ENCODE measurements at regions not wholly inside any gene's neighbourhood (a gene's known extent, or its start where the extent isn't known, plus 50 kb on each side); places are given as distances from the start of the nearest gene placed in this dataset.
A peak's percentile ranks its signal among the peaks of the same experiment; 100 is the strongest.

DNA sequence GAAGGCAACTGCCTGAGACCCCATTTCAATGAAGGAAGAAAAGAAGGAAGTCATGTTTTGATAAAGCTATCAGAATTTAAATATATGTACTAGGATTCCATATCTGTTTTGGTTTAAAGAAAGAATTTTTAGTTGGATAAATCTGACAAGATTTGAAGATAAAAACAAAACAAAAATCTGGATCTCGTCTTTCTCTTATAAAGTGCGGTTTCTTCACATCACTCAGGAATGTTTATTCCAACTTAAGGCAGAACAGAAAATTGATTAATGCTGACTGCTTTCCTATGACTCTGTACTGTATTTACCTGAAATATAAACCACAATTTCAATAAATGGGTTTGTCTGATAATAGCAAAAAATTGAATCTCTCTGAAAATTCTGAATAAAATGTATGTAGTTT, 439.7 kb downstream of the RFPL4B start:
- peaks cover 11% of the 10 kb centered on the region for H3K36me3 Mint-ChIP-seq (ENCODE audit: unreplicated experiment)
- peaks cover 32% of the 10 kb centered on the region for H3K4me1 Mint-ChIP-seq (ENCODE audit: unreplicated experiment)
- H3K4me3 Mint-ChIP-seq (ENCODE audit: unreplicated experiment) = no peak overlapping the region
- H3K27me3 Mint-ChIP-seq (ENCODE audit: unreplicated experiment) = no peaks in the 10 kb centered on the region
- peak overlapping the region; percentile 62 for H3K27ac Mint-ChIP-seq (ENCODE audit: unreplicated experiment)
- no peak for DNase-seq (ENCODE audit: extremely low spot score, unreplicated experiment)
- TF ChIP-seq, protein P1, sequence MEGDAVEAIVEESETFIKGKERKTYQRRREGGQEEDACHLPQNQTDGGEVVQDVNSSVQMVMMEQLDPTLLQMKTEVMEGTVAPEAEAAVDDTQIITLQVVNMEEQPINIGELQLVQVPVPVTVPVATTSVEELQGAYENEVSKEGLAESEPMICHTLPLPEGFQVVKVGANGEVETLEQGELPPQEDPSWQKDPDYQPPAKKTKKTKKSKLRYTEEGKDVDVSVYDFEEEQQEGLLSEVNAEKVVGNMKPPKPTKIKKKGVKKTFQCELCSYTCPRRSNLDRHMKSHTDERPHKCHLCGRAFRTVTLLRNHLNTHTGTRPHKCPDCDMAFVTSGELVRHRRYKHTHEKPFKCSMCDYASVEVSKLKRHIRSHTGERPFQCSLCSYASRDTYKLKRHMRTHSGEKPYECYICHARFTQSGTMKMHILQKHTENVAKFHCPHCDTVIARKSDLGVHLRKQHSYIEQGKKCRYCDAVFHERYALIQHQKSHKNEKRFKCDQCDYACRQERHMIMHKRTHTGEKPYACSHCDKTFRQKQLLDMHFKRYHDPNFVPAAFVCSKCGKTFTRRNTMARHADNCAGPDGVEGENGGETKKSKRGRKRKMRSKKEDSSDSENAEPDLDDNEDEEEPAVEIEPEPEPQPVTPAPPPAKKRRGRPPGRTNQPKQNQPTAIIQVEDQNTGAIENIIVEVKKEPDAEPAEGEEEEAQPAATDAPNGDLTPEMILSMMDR (IDR thresholded peaks at IDR 0.05) = no peak
- H3K9me3 Mint-ChIP-seq (ENCODE audit: unreplicated experiment) = peaks cover 19% of the 10 kb centered on the region

DNA sequence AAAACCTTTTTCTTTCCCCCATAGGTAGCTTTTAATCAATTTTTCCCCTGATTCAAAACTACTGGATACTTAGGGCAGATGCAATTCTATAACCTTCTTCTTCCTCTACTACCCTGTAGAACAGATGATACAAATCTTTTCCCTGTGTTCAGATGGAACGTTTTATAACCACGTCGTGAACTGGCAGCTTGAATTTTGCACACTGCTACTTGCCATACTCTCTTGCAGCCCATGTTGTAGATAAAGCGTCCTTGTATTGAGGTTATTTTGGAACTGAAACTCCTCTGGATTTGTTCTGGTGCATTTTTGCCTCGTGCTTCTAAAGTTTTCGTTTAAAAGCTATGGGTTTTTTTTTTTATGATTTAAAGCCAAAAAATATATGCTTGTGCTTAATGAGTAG, 440.2 kb downstream of the RFPL4B start:
- no peak overlapping the region for H3K4me3 Mint-ChIP-seq (ENCODE audit: unreplicated experiment)
- H3K27me3 Mint-ChIP-seq (ENCODE audit: unreplicated experiment) = no peaks in the 10 kb centered on the region
- peaks cover 11% of the 10 kb centered on the region for H3K36me3 Mint-ChIP-seq (ENCODE audit: unreplicated experiment)
- peaks cover 32% of the 10 kb centered on the region for H3K4me1 Mint-ChIP-seq (ENCODE audit: unreplicated experiment)
- H3K27ac Mint-ChIP-seq (ENCODE audit: unreplicated experiment) = peak overlapping the region; percentile 62
- TF ChIP-seq, protein P1 (IDR thresholded peaks at IDR 0.05) = no peak
- peaks cover 20% of the 10 kb centered on the region for H3K9me3 Mint-ChIP-seq (ENCODE audit: unreplicated experiment)
- DNase-seq (ENCODE audit: extremely low spot score, unreplicated experiment) = no peak

DNA sequence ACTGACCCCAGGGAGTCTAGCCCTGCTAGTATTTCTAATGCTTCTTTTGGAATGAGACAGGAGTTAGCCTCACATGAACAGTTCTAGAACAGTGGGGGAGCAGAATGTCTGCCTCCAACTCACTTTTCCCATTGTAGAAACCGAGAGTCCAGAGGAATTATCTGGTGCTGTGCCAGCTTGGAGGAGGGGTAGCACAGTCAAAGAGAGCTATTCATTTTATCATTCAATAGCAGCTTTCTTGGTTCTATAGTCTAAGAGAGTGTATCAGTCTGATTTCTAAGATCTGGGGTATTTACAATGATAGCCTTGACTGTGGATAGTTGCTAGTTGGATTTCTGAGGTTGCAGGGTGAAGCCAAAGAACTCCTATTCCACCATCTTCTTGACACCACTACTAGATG, 448.2 kb downstream of the RFPL4B start:
- H3K27me3 Mint-ChIP-seq (ENCODE audit: unreplicated experiment) = no peaks in the 10 kb centered on the region
- H3K4me3 Mint-ChIP-seq (ENCODE audit: unreplicated experiment) = no peak overlapping the region
- peaks cover 9% of the 10 kb centered on the region for H3K36me3 Mint-ChIP-seq (ENCODE audit: unreplicated experiment)
- no peak overlapping the region for H3K27ac Mint-ChIP-seq (ENCODE audit: unreplicated experiment)
- peaks cover 10% of the 10 kb centered on the region for H3K4me1 Mint-ChIP-seq (ENCODE audit: unreplicated experiment)
- H3K9me3 Mint-ChIP-seq (ENCODE audit: unreplicated experiment) = peaks cover 37% of the 10 kb centered on the region
- TF ChIP-seq, protein P1 (IDR thresholded peaks at IDR 0.05) = no peak
- no peak for DNase-seq (ENCODE audit: extremely low spot score, unreplicated experiment)

DNA sequence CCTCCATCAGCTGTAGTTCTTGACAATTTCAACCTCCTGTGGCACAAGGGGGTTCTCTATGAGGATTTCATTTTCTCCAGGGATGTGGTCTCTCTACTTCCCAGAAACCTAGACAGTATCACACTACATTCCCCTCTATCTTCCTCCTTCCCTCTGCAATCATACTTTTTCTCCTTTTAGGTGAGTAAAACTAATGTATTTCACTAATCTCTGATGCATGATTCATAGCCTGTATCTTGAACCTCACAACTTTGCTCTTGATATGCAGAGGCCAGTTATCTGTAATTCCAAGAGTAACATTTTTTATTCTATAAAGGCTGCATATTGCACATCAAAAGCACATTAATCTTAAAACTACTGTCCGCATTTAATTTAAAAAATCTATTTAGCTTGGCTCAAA, 449.6 kb downstream of the RFPL4B start:
- H3K27me3 Mint-ChIP-seq (ENCODE audit: unreplicated experiment) = no peaks in the 10 kb centered on the region
- H3K36me3 Mint-ChIP-seq (ENCODE audit: unreplicated experiment) = peaks cover 9% of the 10 kb centered on the region
- no peak overlapping the region for H3K27ac Mint-ChIP-seq (ENCODE audit: unreplicated experiment)
- H3K9me3 Mint-ChIP-seq (ENCODE audit: unreplicated experiment) = peaks cover 38% of the 10 kb centered on the region
- no peak for DNase-seq (ENCODE audit: extremely low spot score, unreplicated experiment)
- H3K4me1 Mint-ChIP-seq (ENCODE audit: unreplicated experiment) = peaks cover 19% of the 10 kb centered on the region
- H3K4me3 Mint-ChIP-seq (ENCODE audit: unreplicated experiment) = no peak overlapping the region
- TF ChIP-seq, protein P1 (IDR thresholded peaks at IDR 0.05) = no peak

DNA sequence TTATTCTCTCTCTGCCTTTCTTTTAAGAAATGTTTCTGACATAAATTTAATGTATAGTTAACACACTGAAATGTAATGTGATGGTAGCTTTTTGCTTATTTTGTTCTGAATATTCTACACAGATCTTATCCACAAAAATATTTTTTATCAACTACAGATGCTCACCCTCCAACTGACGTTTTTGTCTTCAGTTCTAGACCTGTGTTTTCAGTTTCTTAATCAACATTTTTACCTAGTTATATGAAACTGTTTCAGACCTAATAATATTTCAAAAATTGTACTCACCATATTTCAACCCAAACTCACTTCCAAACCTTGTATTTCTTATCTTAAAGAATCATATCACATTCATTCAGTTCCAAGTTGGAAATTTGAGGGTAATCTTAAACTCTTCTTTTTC, 452.8 kb downstream of the RFPL4B start:
- TF ChIP-seq, protein P1 (IDR thresholded peaks at IDR 0.05) = no peak
- DNase-seq (ENCODE audit: extremely low spot score, unreplicated experiment) = no peak
- H3K9me3 Mint-ChIP-seq (ENCODE audit: unreplicated experiment) = peaks cover 21% of the 10 kb centered on the region
- peaks cover 4% of the 10 kb centered on the region for H3K36me3 Mint-ChIP-seq (ENCODE audit: unreplicated experiment)
- no peaks in the 10 kb centered on the region for H3K27me3 Mint-ChIP-seq (ENCODE audit: unreplicated experiment)
- H3K4me1 Mint-ChIP-seq (ENCODE audit: unreplicated experiment) = peaks cover 36% of the 10 kb centered on the region
- peak overlapping the region; percentile 85 for H3K27ac Mint-ChIP-seq (ENCODE audit: unreplicated experiment)
- H3K4me3 Mint-ChIP-seq (ENCODE audit: unreplicated experiment) = no peak overlapping the region

Measured in osteocyte (in vitro differentiated cells).